H1 (cell line): ENCODE measurements at regions not wholly inside any gene's neighbourhood (a gene's known extent, or its start where the extent isn't known, plus 50 kb on each side); places are given as distances from the start of the nearest gene placed in this dataset.

Experiments used
- CTCF ChIA-PET: fragments of 300-600 bp; sonication (Branson Sonifier 250); formaldehyde crosslinking; loops from one replicate; lab custom pipeline; 2021; ENCODE audit not compliant: partially characterized antibody; lab: Charles Lee
- POLR2A ChIA-PET: fragments of 300-600 bp; sonication (Branson Sonifier 250); formaldehyde crosslinking; loops from one replicate; lab custom pipeline; 2021; ENCODE audit warnings: inconsistent platforms; ENCODE audit not compliant: partially characterized antibody; lab: Charles Lee
- DNase-seq, 2 experiments: peaks; one replicate each; pipeline versions ENCODE4 v3.0.0 to v3.0.0-alpha.2; 2010 to 2022; ENCODE audit warnings: low spot score in 2 of 2, low read depth in 1 of 2, mixed read lengths in 1 of 2
- FAIRE-seq: peaks from 2 replicates; lab custom pipeline; 2011; peaks lifted over from hg19 to GRCh38; lab: Jason Lieb, UNC
- H2AFZ ChIP-seq: 2 replicates; pipeline ENCODE4 v1.8.1; 2012; ENCODE audit warnings: low read length, inconsistent platforms
- H2AK5ac ChIP-seq: 2 replicates; pipeline ENCODE4 v1.6.1; 2013; ENCODE audit warnings: low read depth, low read length
- H2BK120ac ChIP-seq: replicated peaks from 2 replicates; pipeline ENCODE3; 2013; ENCODE audit warnings: low read depth, low read length, inconsistent platforms
- H2BK12ac ChIP-seq: 2 replicates; pipeline ENCODE4 v1.6.1; 2013; ENCODE audit warnings: low read depth, low read length
- H2BK15ac ChIP-seq: 2 replicates; pipeline ENCODE4 v1.6.1; 2013; ENCODE audit warnings: low read length
- H2BK20ac ChIP-seq: 2 replicates; pipeline ENCODE4 v1.6.1; 2013; ENCODE audit warnings: low read length
- H2BK5ac ChIP-seq: 2 replicates; pipeline ENCODE4 v1.6.1; 2013; ENCODE audit warnings: low read depth, low read length
- H3K14ac ChIP-seq: 2 replicates; pipeline ENCODE4 v1.6.1; 2013; ENCODE audit warnings: inconsistent platforms; ENCODE audit not compliant: insufficient read length
- H3K18ac ChIP-seq: 2 replicates; pipeline ENCODE4 v1.6.1; 2013; ENCODE audit warnings: low read length; ENCODE audit errors: extremely low read depth
- H3K23ac ChIP-seq: 2 replicates; pipeline ENCODE4 v1.6.1; 2013; ENCODE audit warnings: inconsistent platforms; ENCODE audit not compliant: insufficient read length
- H3K23me2 ChIP-seq: 2 replicates; pipeline ENCODE4 v1.6.1; 2013; ENCODE audit warnings: low read depth, low read length
- H3K27ac ChIP-seq: 2 replicates; pipeline ENCODE4 v1.6.1; 2011; ENCODE audit warnings: low read depth, low read length, inconsistent platforms
- H3K27me3 ChIP-seq, 4 experiments: replicated peaks in 1 of 4; 1 replicate in 1 of 4; 2 replicates in 3 of 4; pipeline versions ENCODE4 v1.6.1 to v1.8.1; 2011 to 2013; ENCODE audit warnings: low read length in 3 of 4, mild to moderate bottlenecking in 3 of 4, inconsistent platforms in 2 of 4, mixed read lengths in 2 of 4, moderate library complexity in 1 of 4; ENCODE audit not compliant: control insufficient read depth in 3 of 4, insufficient read depth in 3 of 4; ENCODE audit errors: extremely low read depth in 1 of 4
- H3K36me3 ChIP-seq, 4 experiments: 2 replicates each; pipeline versions ENCODE4 v1.6.1 to v1.8.1; 2011 to 2013; ENCODE audit warnings: mild to moderate bottlenecking in 4 of 4, low read length in 3 of 4, moderate library complexity in 2 of 4, control low read depth in 1 of 4, inconsistent platforms in 1 of 4; ENCODE audit not compliant: insufficient read depth in 4 of 4, control insufficient read depth in 2 of 4
- H3K4ac ChIP-seq: replicated peaks from 2 replicates; pipeline ENCODE3; 2013; ENCODE audit warnings: low read length, low read depth, mixed read lengths, inconsistent platforms; ENCODE audit not compliant: insufficient read length
- H3K4me1 ChIP-seq, 4 experiments: replicated peaks in 1 of 4; 1 replicate in 1 of 4; 2 replicates in 3 of 4; pipeline versions ENCODE4 v1.6.1 to v1.8.1; 2011 to 2013; ENCODE audit warnings: low read length in 3 of 4, inconsistent platforms in 2 of 4, mixed read lengths in 1 of 4; ENCODE audit not compliant: insufficient read depth in 4 of 4, control insufficient read depth in 3 of 4
- H3K4me2 ChIP-seq, 2 experiments: 2 replicates each; pipeline versions ENCODE4 v1.6.1 to v1.8.1; 2011 to 2013; ENCODE audit warnings: low read depth in 2 of 2, low read length in 2 of 2, control low read depth in 1 of 2, inconsistent platforms in 1 of 2, mild to moderate bottlenecking in 1 of 2; ENCODE audit not compliant: insufficient read depth in 1 of 2
- H3K4me3 ChIP-seq, 4 experiments: fragments of 200-600, 300-600 bp in 1 of 4; sonication (generic), shearing (Covaris generic), sonication (Bioruptor Twin) in 1 of 4; 2 replicates each; pipeline versions ENCODE4 v1.5.1 to v1.8.1; 2011 to 2016; ENCODE audit warnings: low read length in 4 of 4, low read depth in 3 of 4, control low read depth in 2 of 4, inconsistent platforms in 2 of 4, mild to moderate bottlenecking in 2 of 4, mixed read lengths in 1 of 4, moderate library complexity in 1 of 4; ENCODE audit not compliant: insufficient read depth in 2 of 4; ENCODE audit errors: extremely low read depth in 1 of 4
- H3K56ac ChIP-seq: replicated peaks from 2 replicates; pipeline ENCODE3; 2013; ENCODE audit warnings: low read depth, mild to moderate bottlenecking, mixed read lengths, low read length, inconsistent platforms; ENCODE audit not compliant: insufficient read length
- H3K79me1 ChIP-seq: 2 replicates; pipeline ENCODE4 v1.6.1; 2013; ENCODE audit warnings: low read depth, low read length, control low read depth
- H3K79me2 ChIP-seq, 2 experiments: 2 replicates each; pipeline versions ENCODE4 v1.6.1 to v1.8.1; 2012 to 2013; ENCODE audit warnings: low read length in 2 of 2, mild to moderate bottlenecking in 2 of 2, inconsistent platforms in 1 of 2; ENCODE audit not compliant: insufficient read depth in 2 of 2, control insufficient read depth in 1 of 2
- H3K9ac ChIP-seq, 4 experiments: replicated peaks in 1 of 4; 1 replicate in 1 of 4; 2 replicates in 3 of 4; pipeline versions ENCODE4 v1.6.1 to v1.8.1; 2011 to 2013; ENCODE audit warnings: low read depth in 3 of 4, low read length in 3 of 4, control low read depth in 2 of 4, mild to moderate bottlenecking in 2 of 4, moderate library complexity in 2 of 4, inconsistent platforms in 1 of 4; ENCODE audit errors: extremely low read depth in 1 of 4
- H3K9me3 ChIP-seq, 2 experiments: 2 replicates each; pipeline versions ENCODE4 v1.6.1 to v1.8.1; 2012 to 2013; ENCODE audit warnings: mild to moderate bottlenecking in 2 of 2, moderate library complexity in 2 of 2, control low read depth in 1 of 2, inconsistent platforms in 1 of 2, low read depth in 1 of 2, low read length in 1 of 2, mixed read lengths in 1 of 2; ENCODE audit not compliant: insufficient read depth in 2 of 2
- H4K20me1 ChIP-seq, 2 experiments: replicated peaks in 1 of 2; 2 replicates each; pipeline versions ENCODE3 to v1.8.1; 2011 to 2013; ENCODE audit warnings: inconsistent platforms in 2 of 2, low read length in 2 of 2, mild to moderate bottlenecking in 1 of 2; ENCODE audit not compliant: insufficient read depth in 2 of 2, control insufficient read depth in 1 of 2
- H4K5ac ChIP-seq: 2 replicates; pipeline ENCODE4 v1.6.1; 2013; ENCODE audit warnings: low read length, low read depth, mixed read lengths, inconsistent platforms; ENCODE audit not compliant: insufficient read length
- H4K8ac ChIP-seq: 2 replicates; pipeline ENCODE4 v1.8.0; 2013; ENCODE audit warnings: mild to moderate bottlenecking, moderate library complexity, low read length, inconsistent platforms; ENCODE audit not compliant: insufficient read depth; ENCODE audit errors: extremely low read depth
- H4K91ac ChIP-seq: replicated peaks from 2 replicates; pipeline ENCODE3; 2013; ENCODE audit warnings: low read length, mixed read lengths, inconsistent platforms; ENCODE audit not compliant: insufficient read length
- WGBS, 2 experiments: shearing (Covaris generic) in 1 of 2; methylation state at CpG; one replicate each; pipeline versions ENCODE4 v1.1.6 to v1.1.7; 2013 to 2015; ENCODE audit warnings: low lambda C conversion rate in 2 of 2, mixed read lengths in 2 of 2, inconsistent platforms in 1 of 2, low coverage in 1 of 2, missing lambda C conversion rate in 1 of 2; ENCODE audit not compliant: insufficient replicate concordance in 2 of 2, insufficient coverage in 1 of 2, insufficient read length in 1 of 2; ENCODE audit errors: extremely low coverage in 1 of 2, missing lambda C conversion rate in 1 of 2; 5-methylcytosine and 5-hydroxymethylcytosine counted together
- TF ChIP-seq, protein P1 (sequence below): IDR thresholded peaks from 2 replicates; pipeline ENCODE4 v1.6.1; 2011; ENCODE audit warnings: low read length, improper control_type of control experiment

DNA sequence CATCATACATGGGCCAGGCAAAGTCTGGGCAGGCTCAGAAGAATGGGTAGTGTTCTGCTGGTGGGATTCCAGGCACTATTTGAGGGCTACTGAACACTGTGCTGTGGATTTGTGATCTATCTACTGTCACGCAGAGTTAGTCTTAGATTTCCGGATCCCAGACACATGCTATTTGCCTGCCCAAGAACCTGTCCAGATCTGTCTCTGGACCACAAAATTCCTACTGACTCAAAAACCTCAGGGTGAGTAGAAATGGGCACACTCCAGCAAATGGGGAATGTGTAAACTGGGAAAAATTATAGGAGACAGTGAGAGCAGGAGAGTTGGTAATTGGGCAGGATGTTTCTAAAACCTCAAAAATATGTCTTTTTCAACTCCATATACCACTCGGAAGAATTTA is 129.9 kb downstream of the GALC start:
- no peaks in the 10 kb centered on the region for H3K4me1 ChIP-seq
- H3K4me2 ChIP-seq: no peak overlapping the region
- no peaks in the 10 kb centered on the region for H3K36me3 ChIP-seq
- H3K4ac ChIP-seq: no peak overlapping the region
- H2AFZ ChIP-seq: no peak overlapping the region
- H2BK12ac ChIP-seq: no peak overlapping the region
- no peaks in the 10 kb centered on the region for H3K79me1 ChIP-seq
- no peak overlapping the region for H3K56ac ChIP-seq
- H3K79me2 ChIP-seq: no peaks in the 10 kb centered on the region
- H2BK120ac ChIP-seq: no peak overlapping the region
- H4K5ac ChIP-seq: no peak overlapping the region
- TF ChIP-seq, protein P1, sequence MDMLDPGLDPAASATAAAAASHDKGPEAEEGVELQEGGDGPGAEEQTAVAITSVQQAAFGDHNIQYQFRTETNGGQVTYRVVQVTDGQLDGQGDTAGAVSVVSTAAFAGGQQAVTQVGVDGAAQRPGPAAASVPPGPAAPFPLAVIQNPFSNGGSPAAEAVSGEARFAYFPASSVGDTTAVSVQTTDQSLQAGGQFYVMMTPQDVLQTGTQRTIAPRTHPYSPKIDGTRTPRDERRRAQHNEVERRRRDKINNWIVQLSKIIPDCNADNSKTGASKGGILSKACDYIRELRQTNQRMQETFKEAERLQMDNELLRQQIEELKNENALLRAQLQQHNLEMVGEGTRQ: no peak
- H3K18ac ChIP-seq: no peak overlapping the region
- no peak overlapping the region for H3K14ac ChIP-seq
- H3K27ac ChIP-seq: no peak overlapping the region
- ChIA-PET CTCF (interaction anchor here (0.6 to 1.9 kb wide), 5 partner anchors 25 to 129 kb away, joined by 3 to 6 read pairs (median 3); no protein-coding TSS in a partner anchor), POLR2A (no interaction called here)
- no peak overlapping the region for H3K23ac ChIP-seq
- whole genome bisulfite sequencing, 2 experiments: 92% methylated on average over 3 of the region's 3 CpGs; no CpG with 5 or more reads in 1 of the 2 experiments
- H4K20me1 ChIP-seq: no peaks in the 10 kb centered on the region
- H3K23me2 ChIP-seq: no peaks in the 10 kb centered on the region
- DNase-seq (no peak), FAIRE-seq (no peak)
- H2BK5ac ChIP-seq: no peak overlapping the region
- H3K27me3 ChIP-seq: no peaks in the 10 kb centered on the region
- no peak overlapping the region for H3K9ac ChIP-seq
- no peak overlapping the region for H2BK20ac ChIP-seq
- no peak overlapping the region for H2BK15ac ChIP-seq
- no peaks in the 10 kb centered on the region for H3K9me3 ChIP-seq
- H2AK5ac ChIP-seq: no peak overlapping the region
- no peak overlapping the region for H4K8ac ChIP-seq
- H3K4me3 ChIP-seq: no peak overlapping the region
- no peak overlapping the region for H4K91ac ChIP-seq
